A673 (cell line): ENCODE measurements at regions not wholly inside any gene's neighbourhood (a gene's known extent, or its start where the extent isn't known, plus 50 kb on each side); places are given as distances from the start of the nearest gene placed in this dataset.
A peak's percentile ranks its signal among the peaks of the same experiment; 100 is the strongest.

Experiments used
- BruUV-seq: library from RNA; stranded (reverse); fragments of 400-500 nt; replicated peaks from 2 replicates; lab custom pipeline; 2021; lab: Mats Ljungman, UMichigan
- CTCF ChIA-PET: fragments of 300-600 bp; sonication (Branson Sonifier 250); formaldehyde crosslinking; loops from one replicate; lab custom pipeline; 2022; ENCODE audit warnings: antibody characterized with exemption; lab: Charles Lee
- POLR2A ChIA-PET: fragments of 300-600 bp; sonication (Branson Sonifier 250); formaldehyde crosslinking; loops from one replicate; lab custom pipeline; 2022; ENCODE audit warnings: antibody characterized with exemption; ENCODE audit not compliant: low non-redundant PET; lab: Charles Lee
- DNase-seq: peaks from one replicate; pipeline ENCODE4 v3.0.0-alpha.2; 2015; ENCODE audit warnings: low spot score
- H3K27ac ChIP-seq: fragments of 200-600 bp; sonication (generic); 2 replicates; pipeline ENCODE4 v1.5.1; 2016; ENCODE audit warnings: mixed run types, low read depth, mild to moderate bottlenecking, mixed read lengths, antibody characterized with exemption, low read length; ENCODE audit not compliant: poor library complexity, severe bottlenecking
- H3K27me3 ChIP-seq: fragments of 200-600 bp; sonication (generic); replicated peaks from 2 replicates; pipeline ENCODE4 v1.6.1; 2017; ENCODE audit warnings: mixed run types, low read depth, mild to moderate bottlenecking, mixed read lengths, antibody characterized with exemption, low read length; ENCODE audit not compliant: insufficient read depth, poor library complexity
- H3K36me3 ChIP-seq: fragments of 200-600 bp; sonication (generic); 2 replicates; pipeline ENCODE4 v1.6.1; 2016; ENCODE audit warnings: mixed run types, mild to moderate bottlenecking, mixed read lengths, antibody characterized with exemption, low read length; ENCODE audit not compliant: insufficient read depth, poor library complexity, severe bottlenecking
- H3K4me1 ChIP-seq: fragments of 200-600 bp; sonication (generic); 2 replicates; pipeline ENCODE4 v1.6.1; 2017; ENCODE audit warnings: mixed run types, mild to moderate bottlenecking, mixed read lengths, antibody characterized with exemption, low read length; ENCODE audit not compliant: insufficient read depth, poor library complexity, severe bottlenecking
- H3K4me3 ChIP-seq: fragments of 200-600 bp; sonication (generic); 2 replicates; pipeline ENCODE4 v1.5.1; 2016; ENCODE audit warnings: low read depth, mixed run types, mild to moderate bottlenecking, mixed read lengths, low read length; ENCODE audit not compliant: poor library complexity, severe bottlenecking
- H3K9me3 ChIP-seq: fragments of 200-600 bp; sonication (generic); 2 replicates; pipeline ENCODE4 v1.6.1; 2016; ENCODE audit warnings: mixed run types, low read depth, mild to moderate bottlenecking, mixed read lengths, antibody characterized with exemption, low read length; ENCODE audit not compliant: poor library complexity, severe bottlenecking
- CTCF ChIP-seq: fragments of 300-800, 200-600 bp; sonication (generic); conservative IDR thresholded peaks from 2 replicates; pipeline ENCODE4 v1.5.1; 2017; ENCODE audit warnings: low read depth, mild to moderate bottlenecking, antibody characterized with exemption, low read length, moderate library complexity, mixed read lengths
- EZH2 ChIP-seq: fragments of 200-600 bp; sonication (generic); IDR thresholded peaks from 2 replicates; pipeline ENCODE4 v1.6.1; 2017; ENCODE audit warnings: borderline replicate concordance, low read depth, mild to moderate bottlenecking, mixed read lengths, antibody characterized with exemption, low read length; ENCODE audit not compliant: poor library complexity, severe bottlenecking
- intact Hi-C: fragments of 100-400 bp; cut with micrococcal nuclease; formaldehyde crosslinking; loops from one replicate; pipeline ENCODE4 v1.10.0; 2022; ENCODE audit not compliant: unreplicated experiment

GRCh38 chr6:104019075-104019753 lies 840.5 kb downstream of the HACE1 start:
- Histone ChIP-seq H3K27ac (no peak overlapping the region), H3K9me3 (no peaks in the 10 kb centered on the region), H3K4me3 (no peak overlapping the region), H3K36me3 (no peaks in the 10 kb centered on the region), H3K4me1 (peaks cover 9% of the 10 kb centered on the region), H3K27me3 (no peaks in the 10 kb centered on the region)
- BruUV-seq: no TSS peak
- CTCF ChIA-PET: no interaction called here
- intact Hi-C loops: no loop called here
- POLR2A ChIA-PET: no interaction called here
- TF ChIP-seq CTCF (no peak), EZH2 (no peak)
- no peak for DNase-seq

- Histone ChIP-seq H3K4me1 (peaks cover 23% of the 10 kb centered on the region), H3K27me3 (no peaks in the 10 kb centered on the region), H3K9me3 (no peaks in the 10 kb centered on the region), H3K4me3 (no peak overlapping the region), H3K36me3 (no peaks in the 10 kb centered on the region), H3K27ac (no peak overlapping the region)
- ChIA-PET CTCF (no interaction called here), POLR2A (no interaction called here)
- TF ChIP-seq EZH2 (no peak), CTCF (no peak)
- intact Hi-C loops: no loop called here
- DNase-seq: no peak
- BruUV-seq: no TSS peak
These were observed 842.0 kb downstream of the HACE1 start for GRCh38 chr6:104017410-104018381.

- CTCF ChIA-PET: no interaction called here
- H3K27ac ChIP-seq: no peak overlapping the region
These were observed 845.4 kb downstream of the HACE1 start for GRCh38 chr6:104014163-104014959.

More at GRCh38 chr6:104014163-104014959, 845.4 kb downstream of the HACE1 start:
- DNase-seq: peak; percentile 51
- Histone ChIP-seq H3K4me3 (no peak overlapping the region), H3K27me3 (no peaks in the 10 kb centered on the region), H3K9me3 (no peaks in the 10 kb centered on the region), H3K4me1 (peaks cover 40% of the 10 kb centered on the region), H3K36me3 (no peaks in the 10 kb centered on the region)
- POLR2A ChIA-PET: no interaction called here
- BruUV-seq: no TSS peak
- no peak for TF ChIP-seq CTCF
- no peak for TF ChIP-seq EZH2
- intact Hi-C loops: no loop called here
